CD4-positive, alpha-beta T cell treated with Interleukin-2 at 100 ng/mL for 4 hours (primary cell): ENCODE measurements at regions not wholly inside any gene's neighbourhood (a gene's known extent, or its start where the extent isn't known, plus 50 kb on each side); places are given as distances from the start of the nearest gene placed in this dataset.
"Not testable (repeated sequence)": the region's sequence is repeated elsewhere in the genome, so short reads cannot be mapped to it uniquely, and the experiment has no call there.

Experiments used
- DNase-seq: peaks from one replicate; pipeline ENCODE4 v3.0.0-alpha.2; 2020; ENCODE audit warnings: low spot score

DNA sequence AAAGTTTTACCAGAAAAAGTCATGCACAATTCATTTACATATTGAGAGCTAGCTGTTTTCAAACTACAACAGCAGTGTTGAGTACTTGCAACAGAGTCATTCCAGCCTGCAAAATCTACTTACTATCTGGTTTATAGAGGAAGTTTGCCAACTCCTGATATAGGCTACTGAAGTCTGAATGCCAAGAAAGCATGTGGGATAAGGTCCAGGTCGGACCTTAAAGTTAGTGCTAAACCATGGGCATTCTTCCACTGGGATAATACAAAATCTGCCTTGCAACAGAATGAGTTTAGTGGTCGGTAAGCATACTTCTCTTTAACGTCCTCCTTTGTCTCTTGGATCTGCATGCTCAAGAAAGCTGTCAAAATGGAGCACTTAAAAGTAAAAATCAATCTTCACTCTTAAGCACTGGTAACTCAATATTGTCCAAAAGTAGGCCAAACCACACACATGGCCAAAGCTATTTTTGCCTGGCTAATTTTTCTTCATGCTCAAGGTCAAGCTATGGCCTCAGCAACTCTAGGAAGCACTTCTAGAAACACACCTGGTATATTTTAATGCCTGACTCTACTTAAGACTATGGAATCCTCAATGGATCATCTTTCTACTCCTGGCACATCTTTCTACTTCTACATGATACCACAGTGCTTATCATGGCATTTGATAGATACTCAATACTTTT lies 364.9 kb upstream of the KITLG start:
- DNase-seq = no peak

DNA sequence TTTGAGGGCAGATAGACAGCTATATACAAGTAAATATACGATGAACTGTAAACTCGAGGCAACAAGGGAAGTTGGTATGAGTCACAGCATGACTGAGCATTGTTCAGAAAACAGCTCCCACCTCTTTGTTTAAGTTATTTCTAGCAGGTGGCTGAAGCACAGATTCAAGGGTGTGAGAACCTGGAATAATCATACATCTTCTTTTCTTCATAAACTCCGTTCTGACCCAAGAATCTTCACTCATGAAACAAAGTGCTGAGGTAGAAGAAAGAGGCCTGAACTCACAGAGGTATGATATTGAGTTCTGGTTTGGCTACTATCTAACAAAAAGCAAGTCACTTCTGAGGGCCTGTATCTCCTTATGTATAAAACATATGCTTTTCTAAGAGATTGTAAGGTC lies 364.1 kb upstream of the KITLG start:
- DNase-seq = no peak

DNA sequence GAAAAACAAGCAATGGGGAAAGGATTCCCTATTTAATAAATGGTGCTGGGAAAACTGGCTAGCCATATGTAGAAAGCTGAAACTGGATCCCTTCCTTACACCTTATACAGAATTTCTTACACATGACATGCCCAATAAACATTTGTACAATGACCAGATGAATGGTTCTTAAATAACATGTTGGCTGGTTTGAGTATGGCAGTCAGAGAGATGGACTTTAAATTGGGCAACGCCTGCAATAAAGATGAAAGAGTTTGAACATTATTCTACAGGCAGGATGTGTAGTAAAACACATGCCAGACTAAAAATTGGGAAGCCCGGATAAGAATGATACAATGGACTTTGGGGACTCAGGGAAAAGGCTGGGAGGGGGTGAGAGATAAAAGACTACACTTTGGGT lies 360.6 kb upstream of the KITLG start:
- no peak for DNase-seq

DNA sequence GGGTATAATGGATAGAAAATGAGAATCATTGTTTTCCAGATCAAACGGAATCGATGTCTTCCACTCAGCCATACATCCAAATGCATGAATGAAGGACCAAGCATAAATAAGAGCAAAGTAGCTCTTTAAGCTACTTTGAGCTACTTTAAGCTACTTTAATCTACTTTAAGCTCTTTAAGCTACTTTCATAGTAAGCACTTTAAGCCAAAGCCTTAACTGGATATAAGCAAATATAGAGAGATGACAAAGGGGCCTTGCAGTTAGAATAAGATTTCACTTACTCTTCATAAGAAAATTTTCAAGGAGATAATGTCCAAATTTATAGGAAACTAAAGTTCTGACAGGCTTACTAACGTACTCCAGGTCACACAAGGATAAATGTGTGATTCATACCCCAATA lies 355.6 kb upstream of the KITLG start:
- no peak for DNase-seq

DNA sequence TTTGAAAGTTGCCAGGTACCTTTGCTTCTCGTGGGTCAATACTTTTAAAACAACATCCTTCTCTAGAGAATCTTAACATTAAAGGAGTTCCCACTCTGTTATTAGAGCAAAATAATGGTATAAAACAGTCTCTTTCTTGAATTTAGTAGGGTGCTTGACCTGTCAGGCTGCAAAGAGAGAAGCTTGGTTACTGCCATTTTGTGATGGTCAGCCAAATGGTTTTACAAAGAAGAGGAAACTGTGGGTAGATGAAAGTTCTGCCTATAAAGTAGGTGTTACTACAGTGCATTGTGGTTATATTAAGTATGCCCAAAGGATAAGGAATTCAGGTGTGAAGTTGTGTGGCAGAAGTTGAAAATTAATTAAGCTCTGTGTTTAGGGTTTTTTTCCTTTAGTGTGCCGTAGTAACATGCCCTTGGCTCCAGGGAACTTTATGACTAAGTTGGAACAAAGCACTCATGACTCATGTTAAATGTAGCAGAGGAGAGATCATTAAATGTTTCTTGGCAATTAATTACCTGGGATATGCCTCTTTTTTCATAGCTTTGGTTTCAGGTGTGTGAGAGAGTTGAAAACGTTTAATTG lies 354.0 kb upstream of the KITLG start:
- DNase-seq = no peak

DNA sequence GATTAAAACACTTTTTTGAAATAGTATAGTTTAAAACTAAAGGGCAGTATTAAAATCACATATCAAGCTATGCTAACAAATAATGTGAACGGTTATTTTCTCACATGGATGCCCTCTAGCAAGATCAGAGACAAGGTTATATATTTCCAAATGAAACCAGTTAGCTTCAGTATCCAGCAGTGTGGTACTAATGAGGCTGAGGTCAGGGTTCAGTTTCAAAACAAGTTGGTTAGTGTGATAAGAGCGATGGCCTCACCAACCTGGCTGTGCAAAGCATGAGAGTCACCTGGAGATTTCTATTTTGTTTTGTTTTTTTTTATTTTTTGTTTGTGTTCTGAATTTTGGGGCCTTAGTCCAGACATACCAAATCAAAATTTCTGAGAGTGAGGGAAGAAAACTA lies 352.2 kb upstream of the KITLG start:
- DNase-seq = no peak

DNA sequence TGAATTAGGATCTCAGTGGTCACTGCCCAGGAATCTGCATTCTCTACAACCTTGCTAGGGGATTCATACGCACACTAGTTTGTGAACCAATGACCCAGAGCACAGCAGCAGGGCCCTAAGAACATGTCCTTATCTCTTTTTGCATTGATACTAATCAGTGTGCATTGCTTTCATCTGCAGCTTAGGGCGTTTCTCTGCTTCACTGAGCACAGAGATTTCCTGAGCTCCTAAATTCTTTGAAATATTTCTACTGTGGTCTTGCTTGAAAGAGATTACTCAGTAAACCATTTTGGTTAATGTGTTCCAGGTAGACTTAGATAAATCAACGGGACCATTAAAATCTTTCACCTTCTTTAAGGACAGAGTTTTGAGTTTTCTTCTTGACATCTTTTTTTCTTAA lies 351.3 kb upstream of the KITLG start:
- DNase-seq = no peak

DNA sequence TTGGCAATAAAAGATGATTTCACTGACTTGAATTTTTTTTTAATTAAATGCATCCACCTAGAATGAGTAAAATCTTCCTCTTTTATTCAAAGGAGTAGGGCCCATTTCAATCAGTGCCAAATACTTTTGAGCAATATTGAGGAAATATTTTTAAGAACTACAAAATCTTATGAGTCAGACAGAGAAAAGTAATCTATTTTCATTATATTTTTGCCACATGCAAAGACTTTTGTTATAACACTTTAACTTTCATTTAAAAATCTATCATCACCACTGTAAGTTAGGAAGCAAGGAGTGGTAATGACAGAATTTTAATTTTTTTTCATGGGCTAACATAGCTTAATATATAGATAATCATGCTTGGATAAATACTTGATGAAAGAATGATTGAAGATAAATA lies 345.2 kb upstream of the KITLG start:
- no peak for DNase-seq

DNA sequence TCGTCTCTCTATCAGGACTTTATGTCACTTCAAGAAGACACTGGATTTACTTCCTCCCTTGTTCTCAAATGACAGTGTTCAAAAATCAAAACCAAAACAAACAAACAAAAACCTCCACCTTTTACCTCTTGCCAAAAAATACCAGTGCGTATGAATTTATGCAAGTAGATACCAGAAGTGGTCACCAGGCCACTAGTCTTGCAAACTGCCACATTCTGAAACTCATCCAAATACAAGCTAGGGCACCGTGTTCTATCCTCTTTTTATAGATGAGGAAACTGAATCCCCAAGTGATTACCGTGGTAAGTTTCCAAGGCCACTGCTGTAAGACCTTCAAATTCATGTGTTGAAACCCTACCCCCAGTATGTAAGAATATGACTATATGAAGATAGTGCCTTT lies 343.9 kb upstream of the KITLG start:
- no peak for DNase-seq

DNA sequence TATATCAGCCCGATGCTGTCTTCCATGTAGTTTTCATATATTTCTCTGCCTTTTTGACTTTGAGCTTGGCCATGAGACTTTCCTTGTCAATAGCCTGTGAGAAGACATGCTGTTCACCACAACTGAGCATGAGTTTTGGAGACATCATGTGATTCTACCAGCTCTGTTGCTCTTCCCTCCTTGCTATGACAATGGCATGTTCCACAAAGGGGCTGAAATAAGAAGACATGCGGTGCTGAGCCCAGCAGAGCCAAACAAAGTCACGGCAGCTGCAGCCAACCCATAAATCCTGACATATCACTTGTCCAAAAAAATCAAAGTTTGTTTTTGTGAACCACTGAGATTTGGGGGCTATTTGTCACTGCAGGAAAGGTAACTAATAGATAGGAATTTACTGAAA lies 343.4 kb upstream of the KITLG start:
- DNase-seq = no peak

DNA sequence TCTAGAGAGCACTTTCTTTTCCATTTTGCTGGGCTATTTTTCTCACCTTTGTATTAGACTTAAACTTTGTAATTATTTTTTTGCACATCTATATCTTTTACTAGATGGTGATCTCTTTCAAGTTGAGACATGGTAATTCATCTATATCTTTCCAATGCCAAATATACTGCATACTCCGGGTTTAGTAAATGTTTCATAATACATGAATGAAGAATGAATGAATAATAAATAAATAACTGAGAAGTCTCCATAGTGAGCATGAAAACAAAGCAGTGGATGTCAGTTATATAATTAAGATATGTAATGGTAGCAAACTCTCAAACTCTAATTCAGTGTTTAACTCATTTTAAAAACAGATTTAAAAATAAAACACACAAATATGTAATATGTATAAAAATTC lies 342.5 kb upstream of the KITLG start:
- no peak for DNase-seq

DNA sequence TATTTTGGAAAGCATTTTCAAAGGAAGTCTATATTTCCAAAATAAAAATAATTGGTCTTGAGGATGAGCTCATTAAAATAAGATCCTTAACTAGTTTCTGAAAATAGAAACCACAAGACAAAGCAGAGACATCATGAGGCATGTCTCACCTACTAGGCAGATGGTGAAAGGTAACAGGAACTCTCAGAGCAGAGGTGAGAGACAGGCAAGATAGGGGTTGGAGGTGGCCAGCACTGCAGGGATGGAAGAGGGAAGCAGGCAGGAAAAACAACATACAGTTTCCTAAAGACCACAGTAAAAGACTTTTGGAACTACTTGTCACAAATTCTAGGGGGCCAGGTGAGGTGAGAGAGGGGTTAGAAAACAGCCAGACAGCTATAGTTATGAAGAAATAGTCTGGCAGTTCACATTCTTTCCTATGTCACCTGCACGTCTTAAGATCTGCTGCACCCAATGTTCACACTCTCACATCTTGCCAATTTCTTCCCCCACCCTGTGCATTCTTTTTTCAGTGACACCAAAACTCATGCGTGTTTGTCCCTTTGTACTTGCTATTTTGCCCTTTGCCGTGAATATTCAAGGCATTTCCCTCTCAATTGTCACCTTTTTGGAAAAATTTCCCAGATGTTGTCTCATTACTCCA lies 341.7 kb upstream of the KITLG start:
- DNase-seq = no peak

DNA sequence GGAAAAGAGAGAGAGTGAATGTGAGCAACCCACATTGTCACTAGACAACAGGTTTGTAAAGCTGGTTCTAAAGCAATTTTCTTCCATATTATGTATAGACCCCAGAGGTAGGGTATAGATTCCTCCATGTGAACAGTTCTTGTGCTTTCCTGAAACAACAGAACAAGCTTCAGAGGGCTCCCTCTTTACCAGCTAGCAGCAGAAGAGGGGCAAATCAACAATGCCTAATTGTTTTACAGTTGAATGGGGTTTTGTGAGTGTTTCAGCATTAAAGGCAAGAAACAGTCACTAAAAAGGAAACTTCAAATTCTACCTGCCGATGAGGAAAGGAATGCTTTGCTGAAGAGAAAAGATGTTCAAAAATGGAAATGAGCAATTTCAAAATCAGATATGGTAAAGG lies 341.2 kb upstream of the KITLG start:
- DNase-seq = no peak

DNA sequence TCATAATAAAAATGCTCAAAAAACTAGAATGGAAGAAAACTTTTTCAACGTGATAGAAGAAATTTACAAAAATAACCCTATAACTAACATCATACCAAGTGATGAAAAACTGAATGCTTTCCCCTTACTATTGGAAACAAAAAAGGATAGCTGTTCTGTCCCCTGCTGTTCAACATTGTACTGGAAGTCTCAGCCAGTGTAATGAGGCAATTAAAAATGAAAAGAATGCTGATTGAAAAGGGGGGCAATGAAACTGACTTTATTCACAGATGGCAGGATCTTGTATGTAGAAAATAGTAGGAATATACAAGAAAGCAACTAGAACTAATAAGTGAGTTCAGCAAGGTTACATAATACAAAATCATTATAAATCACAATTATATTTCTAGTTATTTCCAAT lies 337.9 kb upstream of the KITLG start:
- DNase-seq = no peak

DNA sequence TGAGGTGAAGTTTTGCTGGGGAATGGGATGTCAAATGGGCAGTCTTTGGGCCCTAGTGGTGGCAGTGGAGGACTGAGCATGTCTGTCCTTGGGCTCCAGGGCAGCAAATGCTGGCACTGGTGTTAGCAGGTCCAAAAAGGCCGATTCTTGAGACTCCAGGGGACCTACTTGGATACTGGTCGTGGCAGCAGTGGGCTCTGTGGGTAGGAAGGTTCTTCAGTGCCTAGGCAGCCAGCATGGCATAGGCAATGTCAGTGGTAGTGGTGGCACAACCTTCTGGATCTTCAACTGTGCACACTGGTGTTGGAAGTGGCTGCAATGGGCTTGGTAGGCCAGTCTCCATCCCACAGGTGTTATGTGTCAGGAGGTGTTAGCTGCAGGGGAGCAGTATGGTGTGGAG lies 334.7 kb upstream of the KITLG start:
- DNase-seq = no peak

DNA sequence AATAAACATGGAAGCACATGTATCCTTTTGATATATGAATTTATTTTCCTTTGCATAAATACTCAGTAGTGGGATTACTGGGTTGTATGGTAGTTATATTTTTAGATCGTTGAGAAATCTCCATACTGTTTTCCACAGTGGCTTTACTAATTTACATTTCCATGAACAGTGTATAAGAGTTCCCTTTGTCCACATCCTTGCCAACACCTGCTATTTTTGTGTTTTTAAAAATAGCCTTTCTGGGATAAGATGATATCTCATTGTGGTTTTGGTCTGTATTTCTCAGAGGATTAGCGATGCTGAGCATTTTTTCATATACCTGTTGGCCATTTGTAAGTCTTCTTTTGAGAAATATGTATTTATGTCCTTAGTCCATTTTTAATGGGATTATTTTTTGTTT lies 329.2 kb upstream of the KITLG start:
- DNase-seq = no peak

DNA sequence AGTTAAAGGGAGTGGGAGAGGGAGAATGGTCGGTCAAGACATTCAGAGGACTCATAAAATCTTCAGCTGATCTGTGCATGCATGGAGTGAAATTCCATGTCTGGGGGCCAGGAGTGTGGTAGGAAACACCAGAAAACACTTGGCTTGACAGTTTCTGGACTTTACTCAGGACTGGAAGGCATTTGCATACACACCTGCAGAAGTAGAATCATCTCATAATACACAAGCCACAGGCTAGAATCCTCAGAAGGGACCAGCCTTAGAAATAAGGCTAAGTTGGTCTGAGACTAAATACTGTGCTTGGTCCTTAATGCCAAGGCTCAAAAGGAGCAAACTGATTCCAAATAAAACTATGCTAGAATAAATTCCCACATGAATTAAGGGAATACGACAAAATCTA lies 328.1 kb upstream of the KITLG start:
- no peak for DNase-seq

DNA sequence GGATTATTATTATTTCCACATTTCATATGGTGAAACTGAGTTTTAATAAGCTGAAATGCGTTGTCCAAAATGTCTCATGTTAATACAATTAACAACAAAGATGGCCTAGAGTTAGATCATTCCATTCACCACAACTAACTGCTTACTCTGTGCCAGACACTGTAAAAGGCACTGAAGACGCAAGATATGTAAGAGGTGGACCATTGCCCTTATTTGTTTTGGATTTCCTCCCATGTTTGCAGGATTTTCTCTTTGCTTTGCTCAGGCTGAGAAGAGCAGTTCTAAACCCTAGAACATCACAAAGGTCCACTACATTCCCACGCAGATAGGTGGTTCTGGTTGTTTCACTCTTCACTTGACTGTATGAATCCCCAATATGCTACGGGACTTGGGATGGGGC lies 324.4 kb upstream of the KITLG start:
- no peak for DNase-seq

DNA sequence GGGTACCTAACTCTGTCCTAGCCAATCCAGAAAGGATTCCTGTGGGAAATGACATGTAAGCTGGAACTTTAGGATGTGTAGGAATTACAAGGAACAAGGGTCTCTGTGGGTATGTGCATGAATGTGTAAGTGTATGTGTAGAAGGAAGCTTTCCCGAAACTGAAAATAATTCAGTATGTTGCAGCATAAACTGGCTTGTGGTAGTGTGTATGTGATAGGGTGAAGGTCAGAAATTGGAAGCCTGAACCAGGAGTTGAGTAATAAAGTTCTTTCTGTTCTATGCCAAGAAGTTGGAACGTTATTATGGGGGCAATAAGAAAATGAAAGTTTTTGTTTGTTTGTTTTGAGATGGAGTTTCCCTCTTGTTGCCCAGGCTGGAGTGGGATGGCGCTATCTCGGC lies 323.1 kb upstream of the KITLG start:
- no peak for DNase-seq

DNA sequence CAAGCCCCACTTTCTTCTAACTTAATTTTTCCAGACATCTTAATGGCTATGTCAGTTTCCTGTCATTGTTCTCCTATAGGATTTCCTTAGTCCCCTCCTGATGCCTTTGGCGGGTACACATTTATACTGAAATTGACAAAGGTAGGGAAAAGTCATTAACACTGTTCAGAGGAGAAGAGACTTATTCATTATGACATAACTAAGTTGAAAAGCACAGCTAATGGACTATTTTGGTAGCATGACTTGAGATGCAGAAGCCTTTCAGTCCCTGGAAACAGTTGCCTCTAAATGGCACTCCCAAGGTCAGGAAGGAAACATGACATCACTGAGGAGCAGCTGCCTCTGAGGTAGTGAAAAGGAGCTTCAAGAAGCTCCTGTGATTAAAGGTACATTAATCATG lies 317.5 kb upstream of the KITLG start:
- no peak for DNase-seq

DNA sequence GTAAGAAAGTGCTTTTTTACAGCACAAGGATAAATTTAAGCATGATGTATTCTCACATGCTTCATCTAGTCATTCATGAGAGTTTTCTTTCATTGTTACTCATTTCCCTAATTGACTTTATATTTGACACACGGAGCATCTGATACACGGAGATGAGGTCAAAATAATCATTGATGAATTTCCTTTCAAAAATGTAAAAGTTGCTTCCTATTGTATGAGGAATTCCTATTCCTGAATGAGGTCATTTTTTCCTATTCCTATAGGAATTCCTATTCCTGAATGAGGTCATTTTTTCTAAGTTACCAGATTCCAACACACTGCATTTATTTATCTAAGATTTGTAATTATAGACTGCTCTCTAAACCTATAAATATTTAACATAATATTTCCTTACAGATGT lies 316.7 kb upstream of the KITLG start:
- no peak for DNase-seq

DNA sequence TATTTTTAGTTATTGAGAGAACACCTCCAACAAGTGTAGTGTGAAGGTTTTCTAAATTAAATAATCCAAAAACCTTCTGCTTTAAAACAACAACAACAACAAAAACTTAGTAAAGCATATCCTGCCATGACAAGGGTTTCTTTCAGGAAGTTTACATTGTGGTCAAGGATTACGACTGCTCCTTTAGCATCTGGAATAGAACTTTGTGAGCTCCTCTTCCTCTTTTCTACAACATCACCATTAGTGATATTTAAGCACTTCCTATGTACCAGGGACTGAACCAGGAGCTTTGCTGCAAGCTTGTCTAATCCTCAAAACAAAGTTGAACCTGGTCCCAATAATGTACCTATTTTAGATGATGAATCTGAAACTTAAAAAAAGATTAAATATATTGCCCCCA lies 315.4 kb upstream of the KITLG start:
- DNase-seq = no peak

DNA sequence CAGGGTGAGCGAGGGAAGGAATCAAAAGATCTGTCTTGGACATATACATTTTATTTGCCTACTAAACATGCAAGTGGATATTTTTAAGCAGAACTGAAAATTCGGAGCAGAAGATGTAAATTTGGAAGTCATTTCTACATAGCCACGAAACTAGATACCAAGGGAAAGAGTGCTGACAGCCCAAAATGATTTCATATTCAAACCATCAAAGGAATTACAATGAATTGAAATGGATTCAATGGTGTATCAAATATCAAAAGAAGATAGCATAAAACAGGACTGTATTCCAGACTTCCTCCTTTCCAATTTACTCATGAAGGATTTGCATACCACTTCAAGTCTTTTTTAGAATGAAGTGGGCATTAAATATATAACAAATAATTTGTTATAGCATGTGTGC lies 313.5 kb upstream of the KITLG start:
- no peak for DNase-seq

DNA sequence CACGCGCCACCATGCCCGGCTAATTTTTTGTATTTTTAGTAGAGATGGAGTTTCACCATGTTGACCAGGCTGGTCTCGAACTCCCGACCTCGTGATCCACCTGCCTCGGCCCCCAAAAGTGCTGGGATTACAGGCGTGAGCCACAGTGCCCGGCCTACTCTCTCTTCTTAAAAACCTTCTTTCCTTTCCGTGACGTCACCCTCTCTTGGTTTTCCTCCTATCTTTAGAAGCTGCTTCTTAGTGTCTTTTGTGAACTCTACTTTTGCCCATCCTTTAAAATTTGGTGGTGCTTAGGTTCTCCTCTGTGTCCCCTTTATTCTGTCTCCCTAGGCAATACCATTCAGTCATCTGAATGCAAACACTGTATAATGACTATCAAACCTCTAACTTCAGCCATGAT lies 311.2 kb upstream of the KITLG start:
- not testable (repeated sequence) for DNase-seq
